CD14-positive monocyte (primary cell): ENCODE measurements at regions not wholly inside any gene's neighbourhood (a gene's known extent, or its start where the extent isn't known, plus 50 kb on each side); places are given as distances from the start of the nearest gene placed in this dataset.

Source experiments
- DNase-seq, 3 donors: peaks; one replicate each; pipeline ENCODE4 v3.0.0-alpha.2; 2011 to 2022
- H2AFZ ChIP-seq: 2 replicates; pipeline ENCODE4 v1.6.0; 2012; ENCODE audit warnings: mild to moderate bottlenecking, low read depth, low read length, inconsistent platforms; ENCODE audit not compliant: insufficient read depth, poor library complexity, severe bottlenecking
- H3K27ac ChIP-seq, 2 donors: 1 replicate in 1 of 2; 2 replicates in 1 of 2; pipeline ENCODE4 v1.5.1; 2012 to 2013; ENCODE audit warnings: low read length in 2 of 2, control low read depth in 1 of 2, inconsistent platforms in 1 of 2, low read depth in 1 of 2, mild to moderate bottlenecking in 1 of 2
- H3K27me3 ChIP-seq, 2 donors: one replicate each; pipeline versions ENCODE4 v1.6.0 to v1.6.1; 2011 to 2013; ENCODE audit warnings: low read length in 2 of 2; ENCODE audit not compliant: control insufficient read depth in 2 of 2, insufficient read depth in 2 of 2
- H3K36me3 ChIP-seq, 2 donors: replicated peaks in 1 of 2; 1 replicate in 1 of 2; 2 replicates in 1 of 2; pipeline versions ENCODE4 v1.5.1 to v1.6.1; 2012 to 2013; ENCODE audit warnings: low read length in 2 of 2, control low read depth in 1 of 2, inconsistent platforms in 1 of 2, mild to moderate bottlenecking in 1 of 2; ENCODE audit not compliant: insufficient read depth in 2 of 2, control insufficient read depth in 1 of 2
- H3K4me1 ChIP-seq, 2 donors: 1 replicate in 1 of 2; 2 replicates in 1 of 2; pipeline versions ENCODE4 v1.5.1 to v1.6.1; 2012 to 2013; ENCODE audit warnings: low read length in 2 of 2, control low read depth in 1 of 2, inconsistent platforms in 1 of 2, mild to moderate bottlenecking in 1 of 2, moderate library complexity in 1 of 2; ENCODE audit not compliant: insufficient read depth in 2 of 2, control insufficient read depth in 1 of 2
- H3K4me2 ChIP-seq: replicated peaks from 2 replicates; pipeline ENCODE3; 2012; ENCODE audit warnings: low read length, moderate library complexity, mild to moderate bottlenecking; ENCODE audit not compliant: poor library complexity, severe bottlenecking; ENCODE audit errors: extremely low read depth
- H3K4me3 ChIP-seq, 3 experiments: fragments of 200-600 bp in 1 of 3; sonication (generic) in 1 of 3; replicated peaks in 1 of 3; 1 replicate in 2 of 3; 2 replicates in 1 of 3; pipeline ENCODE4 v1.5.1; 2011 to 2013; ENCODE audit warnings: low read length in 3 of 3, mild to moderate bottlenecking in 3 of 3, control low read depth in 2 of 3, low read depth in 2 of 3, inconsistent platforms in 1 of 3, moderate library complexity in 1 of 3
- H3K79me2 ChIP-seq: 2 replicates; pipeline ENCODE4 v1.6.0; 2012; ENCODE audit warnings: mild to moderate bottlenecking, control low read depth, inconsistent platforms, low read length, moderate library complexity; ENCODE audit not compliant: insufficient read depth
- H3K9ac ChIP-seq: 2 replicates; pipeline ENCODE4 v1.6.0; 2017; ENCODE audit warnings: low read length, mild to moderate bottlenecking; ENCODE audit not compliant: insufficient read depth, poor library complexity, severe bottlenecking
- H3K9me3 ChIP-seq, 2 donors: replicated peaks in 1 of 2; 1 replicate in 1 of 2; 2 replicates in 1 of 2; pipeline versions ENCODE4 v1.5.1 to v1.6.1; 2012 to 2013; ENCODE audit warnings: low read length in 2 of 2, control low read depth in 1 of 2; ENCODE audit not compliant: control insufficient read depth in 1 of 2, insufficient read depth in 1 of 2
- H4K20me1 ChIP-seq: 2 replicates; pipeline ENCODE4 v1.6.0; 2012; ENCODE audit warnings: mild to moderate bottlenecking, low read length, control low read depth, moderate library complexity; ENCODE audit not compliant: insufficient read depth
- H3K27ac Mint-ChIP-seq, 7 donors: one replicate each; pipeline ENCODE4 v1.8.0; 2020; ENCODE audit warnings: mild to moderate bottlenecking in 7 of 7, mixed read lengths in 7 of 7, moderate library complexity in 6 of 7, inconsistent platforms in 2 of 7
- H3K27me3 Mint-ChIP-seq, 3 donors: one replicate each; pipeline ENCODE4 v1.8.0; 2021 to 2022; ENCODE audit warnings: low read depth in 3 of 3, mild to moderate bottlenecking in 3 of 3, mixed read lengths in 3 of 3, moderate library complexity in 3 of 3, inconsistent platforms in 1 of 3
- H3K36me3 Mint-ChIP-seq, 2 donors: one replicate each; pipeline ENCODE4 v1.8.0; 2020; ENCODE audit warnings: mixed read lengths in 2 of 2, inconsistent platforms in 1 of 2, mild to moderate bottlenecking in 1 of 2
- H3K4me1 Mint-ChIP-seq: one replicate; pipeline ENCODE4 v1.8.0; 2020; ENCODE audit warnings: mild to moderate bottlenecking, mixed read lengths
- H3K4me3 Mint-ChIP-seq, 2 donors: one replicate each; pipeline ENCODE4 v1.8.0; 2020; ENCODE audit warnings: mild to moderate bottlenecking in 2 of 2, mixed read lengths in 2 of 2, moderate library complexity in 1 of 2
- H3K9me3 Mint-ChIP-seq, 7 donors: one replicate each; pipeline ENCODE4 v1.8.0; 2020 to 2022; ENCODE audit warnings: mixed read lengths in 7 of 7, mild to moderate bottlenecking in 6 of 7, moderate library complexity in 6 of 7, inconsistent platforms in 2 of 7
- CTCF ChIP-seq: fragments of 200-600 bp; IDR thresholded peaks from one replicate; pipeline ENCODE4 v1.8.0; 2022; ENCODE audit warnings: antibody characterized with exemption, mild to moderate bottlenecking
- WGBS: methylation state at CpG from one replicate; pipeline ENCODE4 v1.1.5; 2013; ENCODE audit warnings: missing lambda C conversion rate; ENCODE audit not compliant: insufficient coverage; 5-methylcytosine and 5-hydroxymethylcytosine counted together
- intact Hi-C, 2 donors: fragments of 100-400 bp; cut with micrococcal nuclease; formaldehyde crosslinking; loops; one replicate each; pipeline versions ENCODE4 v1.15.0 to v1.15.1; 2023

GRCh38 chr5:175321927-175322532 lies 122.0 kb downstream of the DRD1 start:
- Histone ChIP-seq H3K27ac (no peak overlapping the region), H3K4me3 (no peak overlapping the region), H2AFZ (no peak overlapping the region), H3K9me3 (no peaks in the 10 kb centered on the region), H3K36me3 (no peaks in the 10 kb centered on the region), H3K4me1 (no peaks in the 10 kb centered on the region), H3K27me3 (no peaks in the 10 kb centered on the region), H3K79me2 (no peaks in the 10 kb centered on the region), H4K20me1 (no peaks in the 10 kb centered on the region), H3K9ac (no peak overlapping the region), H3K4me2 (no peak overlapping the region)
- H3K4me1 Mint-ChIP-seq: no peaks in the 10 kb centered on the region
- intact Hi-C loops: no loop called here
- H3K27ac Mint-ChIP-seq: no peak overlapping the region
- no peak overlapping the region for H3K4me3 Mint-ChIP-seq
- no peaks in the 10 kb centered on the region for H3K36me3 Mint-ChIP-seq
- WGBS: no CpG with 5 or more reads among the region's 3 CpGs
- peaks cover 0 to 2% (median 0%) of the 10 kb centered on the region in 3 donors for H3K27me3 Mint-ChIP-seq
- DNase-seq: no peak
- H3K9me3 Mint-ChIP-seq: peaks cover 0 to 3% (median 0%) of the 10 kb centered on the region in 7 donors
- TF ChIP-seq CTCF: no peak

GRCh38 chr5:175319199-175319598 lies 124.8 kb downstream of the DRD1 start:
- intact Hi-C loops: no loop called here
- Mint-ChIP-seq H3K27me3 (peaks cover 0 to 2% (median 0%) of the 10 kb centered on the region in 3 donors), H3K36me3 (no peaks in the 10 kb centered on the region), H3K4me3 (no peak overlapping the region), H3K4me1 (no peaks in the 10 kb centered on the region), H3K9me3 (no peaks in the 10 kb centered on the region), H3K27ac (no peak overlapping the region)
- no peaks in the 10 kb centered on the region for H3K4me1 ChIP-seq
- H4K20me1 ChIP-seq: no peaks in the 10 kb centered on the region
- DNase-seq: no peak
- H3K9ac ChIP-seq: no peak overlapping the region
- H3K27ac ChIP-seq: no peak overlapping the region
- no peaks in the 10 kb centered on the region for H3K36me3 ChIP-seq
- WGBS: 0% methylated on average over 1 of the region's 2 CpGs
- no peaks in the 10 kb centered on the region for H3K79me2 ChIP-seq
- H3K27me3 ChIP-seq: no peaks in the 10 kb centered on the region
- H3K4me2 ChIP-seq: no peak overlapping the region
- H2AFZ ChIP-seq: no peak overlapping the region
- H3K4me3 ChIP-seq: no peak overlapping the region
- no peak for TF ChIP-seq CTCF
- H3K9me3 ChIP-seq: no peaks in the 10 kb centered on the region
